ENCODE measurements at regions not wholly inside any gene's neighbourhood (a gene's known extent, or its start where the extent isn't known, plus 50 kb on each side); places are given as distances from the start of the nearest gene placed in this dataset.
A peak's percentile ranks its signal among the peaks of the same experiment; 100 is the strongest.

GRCh38 chr1:235011599-235012435 lies 116.8 kb downstream of the TOMM20 start (continued):
- TF ChIP-seq ILK (tag; IDR thresholded peaks at IDR 0.05; ENCODE audit: borderline replicate concordance, low read depth) (no peak), ZBTB7A (IDR thresholded peaks at IDR 0.05; ENCODE audit: borderline replicate concordance, control insufficient read depth, low read depth, low read length) (peak; percentile 13; the same call in 1 of the 2 replicates), ZBTB8A (IDR thresholded peaks at IDR 0.05; ENCODE audit: partially characterized antibody) (no peak), HNRNPL (IDR thresholded peaks at IDR 0.05; ENCODE audit: low read depth, low read length) (no peak), PHTF2 (CRISPR knock-in tag; IDR thresholded peaks at IDR 0.05) (no peak), MXI1 (IDR thresholded peaks at IDR 0.05; ENCODE audit: low read depth, low read length) (no peak), MNT (conservative IDR thresholded peaks at IDR 0.05) (peak in 1 of 2 experiments; percentile 72; a peak in 2 of 4 replicates), ATF6 (CRISPR knock-in tag; IDR thresholded peaks at IDR 0.05) (no peak), RBM34 (IDR thresholded peaks at IDR 0.05; ENCODE audit: borderline replicate concordance, insufficient read depth, low read length) (no peak), NEUROD1 (IDR thresholded peaks at IDR 0.05; ENCODE audit: borderline replicate concordance, low read depth, low read length, partially characterized antibody) (no peak), HOXB6 (CRISPR knock-in tag; IDR thresholded peaks at IDR 0.05; ENCODE audit: borderline replicate concordance) (no peak), ZC3H11A (IDR thresholded peaks at IDR 0.05; ENCODE audit: low read depth, low read length) (no peak), NONO (IDR thresholded peaks at IDR 0.05; ENCODE audit: low read depth in 2 of 2, low read length in 1 of 2) (no peak), ZNF133 (CRISPR knock-in tag; IDR thresholded peaks at IDR 0.05) (no peak), IRF1 (CRISPR knock-in tag; IDR thresholded peaks at IDR 0.05; ENCODE audit: borderline replicate concordance) (no peak), TFAM (CRISPR knock-in tag; conservative IDR thresholded peaks at IDR 0.05) (no peak)

All from K562 (cell line).